Stimulated activated CD8-positive, alpha-beta memory T cell treated with anti-CD3 and anti-CD28 coated beads, Interleukin-12 subunit alpha, Interleukin-12 subunit beta, amount 100 ng/mL, for 1 hour (primary cell): ENCODE measurements at regions not wholly inside any gene's neighbourhood (a gene's known extent, or its start where the extent isn't known, plus 50 kb on each side); places are given as distances from the start of the nearest gene placed in this dataset.

Experiments
- DNase-seq: peaks from one replicate; pipeline ENCODE4 v3.0.0-alpha.2; 2020; ENCODE audit warnings: low read depth

GRCh38 chr1:184141361-184141880 lies 89.9 kb downstream of the TSEN15 start:
- no peak for DNase-seq

GRCh38 chr1:184143449-184143848 lies 91.9 kb downstream of the TSEN15 start:
- no peak for DNase-seq

- DNase-seq, result no peak
Measured at GRCh38 chr1:184145083-184145482, 93.6 kb downstream of the TSEN15 start.

GRCh38 chr1:184146202-184146601 lies 94.7 kb downstream of the TSEN15 start:
- DNase-seq, result no peak

- DNase-seq, result no peak
Measured at GRCh38 chr1:184150776-184151531, 99.4 kb downstream of the TSEN15 start.

- no peak for DNase-seq
Measured at GRCh38 chr1:184152434-184152898, 100.9 kb downstream of the TSEN15 start.

- no peak for DNase-seq
Measured at GRCh38 chr1:184152974-184153373, 101.4 kb downstream of the TSEN15 start.

- no peak for DNase-seq
Measured at GRCh38 chr1:184153731-184154130, 102.2 kb downstream of the TSEN15 start.

GRCh38 chr1:184156521-184157393 lies 105.2 kb downstream of the TSEN15 start:
- no peak for DNase-seq

GRCh38 chr1:184157394-184157742 lies 105.8 kb downstream of the TSEN15 start:
- no peak for DNase-seq

GRCh38 chr1:184158896-184159681 lies 107.6 kb downstream of the TSEN15 start:
- DNase-seq, result no peak

GRCh38 chr1:184160236-184160635 lies 108.7 kb downstream of the TSEN15 start:
- DNase-seq, result no peak

GRCh38 chr1:184161071-184161698 lies 109.7 kb downstream of the TSEN15 start:
- DNase-seq, result no peak

GRCh38 chr1:184162281-184162680 lies 110.8 kb downstream of the TSEN15 start:
- no peak for DNase-seq

GRCh38 chr1:184163674-184164465 lies 112.3 kb downstream of the TSEN15 start:
- DNase-seq, result no peak

- no peak for DNase-seq
Measured at GRCh38 chr1:184164536-184164935, 113.0 kb downstream of the TSEN15 start.

- DNase-seq, result no peak
Measured at GRCh38 chr1:184166485-184166884, 115.0 kb downstream of the TSEN15 start.

GRCh38 chr1:184167352-184167751 lies 115.8 kb downstream of the TSEN15 start:
- DNase-seq, result no peak

GRCh38 chr1:184170719-184171118 lies 119.2 kb downstream of the TSEN15 start:
- DNase-seq, result no peak

- no peak for DNase-seq
Measured at GRCh38 chr1:184176058-184176457, 124.5 kb downstream of the TSEN15 start.

GRCh38 chr1:184181044-184181443 lies 129.5 kb downstream of the TSEN15 start:
- DNase-seq, result no peak
